Osteocyte (in vitro differentiated cells): ENCODE measurements at regions not wholly inside any gene's neighbourhood (a gene's known extent, or its start where the extent isn't known, plus 50 kb on each side); places are given as distances from the start of the nearest gene placed in this dataset.

ENCODE experiments used
- DNase-seq: peaks from one replicate; pipeline ENCODE4 v3.0.0; 2021; ENCODE audit warnings: mixed read lengths; ENCODE audit not compliant: unreplicated experiment; ENCODE audit errors: extremely low spot score
- H3K27ac Mint-ChIP-seq: one replicate; pipeline ENCODE4 v1.8.0; 2021; ENCODE audit warnings: mild to moderate bottlenecking, mixed read lengths; ENCODE audit not compliant: unreplicated experiment
- H3K27me3 Mint-ChIP-seq: one replicate; pipeline ENCODE4 v1.8.0; 2021; ENCODE audit warnings: mixed read lengths; ENCODE audit not compliant: unreplicated experiment
- H3K36me3 Mint-ChIP-seq: one replicate; pipeline ENCODE4 v1.8.0; 2021; ENCODE audit warnings: mixed read lengths; ENCODE audit not compliant: unreplicated experiment
- H3K4me1 Mint-ChIP-seq: one replicate; pipeline ENCODE4 v1.8.0; 2021; ENCODE audit warnings: mixed read lengths; ENCODE audit not compliant: unreplicated experiment
- H3K4me3 Mint-ChIP-seq: one replicate; pipeline ENCODE4 v1.8.0; 2021; ENCODE audit warnings: mild to moderate bottlenecking, moderate library complexity, mixed read lengths; ENCODE audit not compliant: unreplicated experiment
- H3K9me3 Mint-ChIP-seq: one replicate; pipeline ENCODE4 v1.8.0; 2021; ENCODE audit warnings: mixed read lengths; ENCODE audit not compliant: unreplicated experiment
- CTCF ChIP-seq: fragments of 200-600 bp; sonication (generic); IDR thresholded peaks from 2 replicates; pipeline ENCODE4 v1.5.0; 2021; ENCODE audit warnings: antibody characterized with exemption, mild to moderate bottlenecking, moderate library complexity

DNA sequence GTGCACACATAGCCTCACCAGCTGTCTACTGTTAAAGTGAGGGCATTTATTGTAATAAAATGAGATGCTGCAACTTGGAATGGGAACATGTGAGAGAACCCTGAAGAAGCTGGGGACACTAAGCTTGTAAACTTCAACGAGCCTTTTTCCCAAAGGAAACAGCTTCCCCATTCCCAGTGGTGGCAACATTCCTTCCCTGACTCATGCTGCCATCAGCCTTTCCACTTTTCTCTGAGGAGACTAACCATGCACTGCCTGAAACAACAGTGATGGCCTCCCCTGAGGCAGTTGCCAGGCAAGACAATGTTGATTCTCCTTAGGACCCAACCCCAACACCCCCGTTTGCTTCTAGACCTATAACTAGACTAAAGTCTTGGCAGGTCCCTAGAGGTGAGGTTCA lies 928.3 kb downstream of the GLUD2 start:
- H3K4me1 Mint-ChIP-seq, result no peaks in the 10 kb centered on the region
- DNase-seq, result no peak
- H3K9me3 Mint-ChIP-seq, result peaks cover 34% of the 10 kb centered on the region
- TF ChIP-seq CTCF, result no peak
- no peak overlapping the region for H3K4me3 Mint-ChIP-seq
- H3K27me3 Mint-ChIP-seq, result no peaks in the 10 kb centered on the region
- no peaks in the 10 kb centered on the region for H3K36me3 Mint-ChIP-seq
- H3K27ac Mint-ChIP-seq, result no peak overlapping the region

- H3K9me3 Mint-ChIP-seq, result peaks cover 39% of the 10 kb centered on the region
Observed at GRCh38 chrX:121987163-121987562, 939.8 kb downstream of the GLUD2 start.

GRCh38 chrX:121987835-121988234 lies 940.4 kb downstream of the GLUD2 start:
- no peak overlapping the region for H3K4me3 Mint-ChIP-seq
- no peak overlapping the region for H3K27ac Mint-ChIP-seq
- DNase-seq, result no peak
- no peaks in the 10 kb centered on the region for H3K27me3 Mint-ChIP-seq
- H3K36me3 Mint-ChIP-seq, result no peaks in the 10 kb centered on the region
- H3K9me3 Mint-ChIP-seq, result peaks cover 35% of the 10 kb centered on the region
- no peaks in the 10 kb centered on the region for H3K4me1 Mint-ChIP-seq
- TF ChIP-seq CTCF, result no peak

More at GRCh38 chrX:121987163-121987562, 939.8 kb downstream of the GLUD2 start:
- Mint-ChIP-seq H3K4me3 (no peak overlapping the region), H3K27me3 (no peaks in the 10 kb centered on the region), H3K4me1 (no peaks in the 10 kb centered on the region), H3K27ac (no peak overlapping the region), H3K36me3 (no peaks in the 10 kb centered on the region)
- no peak for TF ChIP-seq CTCF
- DNase-seq, result no peak

DNA sequence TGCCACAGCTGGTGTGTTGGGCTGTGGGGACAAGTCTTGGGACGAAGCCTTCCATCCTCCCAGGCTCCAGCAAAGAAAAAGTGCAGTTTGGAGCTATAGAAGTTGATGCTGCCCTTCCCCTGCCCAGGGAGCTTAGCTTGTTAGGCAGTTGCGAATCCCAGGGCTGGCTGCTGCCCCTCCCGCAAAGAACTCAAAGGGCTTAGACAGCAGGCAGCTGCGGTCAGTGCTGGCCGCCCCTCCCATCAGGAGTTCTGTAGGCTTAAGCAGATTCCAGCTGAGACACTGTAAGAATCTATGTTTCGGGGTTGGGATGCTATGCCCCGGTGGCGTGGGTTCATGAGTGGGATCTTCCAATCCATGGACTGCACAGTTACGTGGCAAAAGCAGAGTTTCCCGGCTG lies 956.7 kb downstream of the GLUD2 start:
- Mint-ChIP-seq H3K4me1 (no peaks in the 10 kb centered on the region), H3K9me3 (peaks cover 17% of the 10 kb centered on the region), H3K36me3 (no peaks in the 10 kb centered on the region), H3K4me3 (no peak overlapping the region), H3K27ac (no peak overlapping the region), H3K27me3 (no peaks in the 10 kb centered on the region)
- TF ChIP-seq CTCF, result no peak
- no peak for DNase-seq

GRCh38 chrX:122026665-122027064 lies 979.3 kb downstream of the GLUD2 start:
- Mint-ChIP-seq H3K9me3 (peaks cover 22% of the 10 kb centered on the region), H3K4me1 (no peaks in the 10 kb centered on the region), H3K4me3 (no peak overlapping the region), H3K36me3 (no peaks in the 10 kb centered on the region), H3K27ac (no peak overlapping the region), H3K27me3 (no peaks in the 10 kb centered on the region)
- no peak for TF ChIP-seq CTCF
- no peak for DNase-seq
